ENCODE measurements at regions not wholly inside any gene's neighbourhood (a gene's known extent, or its start where the extent isn't known, plus 50 kb on each side); places are given as distances from the start of the nearest gene placed in this dataset.

DNA sequence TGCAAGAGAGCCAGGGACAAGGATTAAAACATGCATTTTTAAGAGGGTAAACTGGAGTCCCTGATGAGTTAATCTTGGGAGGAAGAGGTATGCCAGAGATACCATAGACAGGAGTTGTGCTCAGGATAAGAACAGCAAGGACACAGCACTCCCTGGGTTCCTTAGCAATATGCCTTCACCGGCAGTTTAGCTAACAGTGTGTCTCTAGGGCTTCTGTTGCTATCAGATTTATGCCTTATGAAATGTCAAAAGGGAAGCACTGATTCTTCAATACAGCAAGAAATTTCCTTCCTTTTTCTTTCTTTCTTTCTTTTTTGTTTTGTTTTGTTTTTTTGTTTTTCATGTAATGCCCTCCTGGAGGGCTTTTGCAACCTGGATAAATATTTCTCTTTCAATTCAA lies 71.3 kb upstream of the LARGE1 start:
- Histone ChIP-seq H2AFZ (ENCODE audit: low read depth, low read length) (no peak overlapping the region), H3K27ac (ENCODE audit: insufficient read depth, low read depth, low read length) (no peak overlapping the region), H4K20me1 (replicated peaks; ENCODE audit: control insufficient read depth, extremely low read depth, insufficient read depth, low read length) (no peaks in the 10 kb centered on the region), H3K4me3 (replicated peaks in 1 of 3; ENCODE audit: insufficient read depth in 1 of 3, low read depth in 1 of 3, low read length in 3 of 3) (no peak overlapping the region), H3K9me1 (replicated peaks; ENCODE audit: control insufficient read depth, extremely low read depth, insufficient read depth, low read length) (no peaks in the 10 kb centered on the region), H3K4me1 (ENCODE audit: control insufficient read depth, extremely low read depth, insufficient read depth, low read length) (no peaks in the 10 kb centered on the region), H3K79me2 (ENCODE audit: control insufficient read depth, insufficient read depth, low read length) (no peaks in the 10 kb centered on the region), H3K36me3 (ENCODE audit: control insufficient read depth in 2 of 2, extremely low read depth in 1 of 2, insufficient read depth in 2 of 2, low read length in 2 of 2) (no peaks in the 10 kb centered on the region), H3K9ac (replicated peaks; ENCODE audit: extremely low read depth, insufficient read depth, low read length) (no peak overlapping the region), H3K27me3 (ENCODE audit: control insufficient read depth in 2 of 2, insufficient read depth in 2 of 2, low read length in 2 of 2) (no peaks in the 10 kb centered on the region), H3K4me2 (ENCODE audit: insufficient read depth, low read length) (no peak overlapping the region), H3K9me3 (replicated peaks; ENCODE audit: control insufficient read depth, insufficient read depth, low read length) (peaks cover 7% of the 10 kb centered on the region)
- TF ChIP-seq JUN (IDR thresholded peaks at IDR 0.05; ENCODE audit: borderline replicate concordance, insufficient read depth, insufficient read length, low read depth), result no peak
- TF ChIP-seq POLR2A (IDR thresholded peaks at IDR 0.05; ENCODE audit: low read depth, low read length), result no peak
- TF ChIP-seq MYC (IDR thresholded peaks at IDR 0.05; ENCODE audit: low read depth, low read length), result no peak
- no peak for TF ChIP-seq CTCF (IDR thresholded peaks at IDR 0.05; ENCODE audit: extremely low read depth in 1 of 2, insufficient read depth in 1 of 2, low read depth in 1 of 2, low read length in 2 of 2)
- TF ChIP-seq, protein P1, sequence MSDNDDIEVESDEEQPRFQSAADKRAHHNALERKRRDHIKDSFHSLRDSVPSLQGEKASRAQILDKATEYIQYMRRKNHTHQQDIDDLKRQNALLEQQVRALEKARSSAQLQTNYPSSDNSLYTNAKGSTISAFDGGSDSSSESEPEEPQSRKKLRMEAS (IDR thresholded peaks at IDR 0.05; ENCODE audit: insufficient read depth, insufficient read length), result no peak
- no peak for TF ChIP-seq EZH2 (IDR thresholded peaks at IDR 0.05; ENCODE audit: borderline replicate concordance, low read depth, low read length, severe bottlenecking)
- TF ChIP-seq GATA2 (IDR thresholded peaks at IDR 0.05; ENCODE audit: insufficient read depth, insufficient read length, low read depth, low read length), result no peak
- TF ChIP-seq FOS (IDR thresholded peaks at IDR 0.05; ENCODE audit: borderline replicate concordance, insufficient read depth, low read length), result no peak
- TF ChIP-seq POLR2AphosphoS5 (IDR thresholded peaks at IDR 0.05; ENCODE audit: insufficient read depth, low read depth, low read length), result no peak
- DNase-seq (ENCODE audit: low read depth, low spot score) (no peak), FAIRE-seq (no peak)
- ChIA-PET CTCF (no interaction called here), POLR2A (no interaction called here)
- no TSS peak for BruUV-seq (replicated peaks)
- intact Hi-C loops (cut with micrococcal nuclease) (no loop called here), dilution Hi-C loops (cut with MboI; ENCODE audit: extremely low pct_ligation_motif_present, low sequenced_read_pairs) (no loop called here)

Measured in endothelial cell of umbilical vein (primary cell).